GM12892 (cell line): ENCODE measurements at regions not wholly inside any gene's neighbourhood (a gene's known extent, or its start where the extent isn't known, plus 50 kb on each side); places are given as distances from the start of the nearest gene placed in this dataset.

Source experiments
- POLR2A ChIP-seq: IDR thresholded peaks from 2 replicates; pipeline ENCODE4 v1.6.1; 2011; ENCODE audit warnings: low read depth, low read length, control low read depth
- POLR2AphosphoS5 ChIP-seq: IDR thresholded peaks from 2 replicates; pipeline ENCODE4 v1.6.1; 2011; ENCODE audit warnings: low read depth, low read length, control low read depth

DNA sequence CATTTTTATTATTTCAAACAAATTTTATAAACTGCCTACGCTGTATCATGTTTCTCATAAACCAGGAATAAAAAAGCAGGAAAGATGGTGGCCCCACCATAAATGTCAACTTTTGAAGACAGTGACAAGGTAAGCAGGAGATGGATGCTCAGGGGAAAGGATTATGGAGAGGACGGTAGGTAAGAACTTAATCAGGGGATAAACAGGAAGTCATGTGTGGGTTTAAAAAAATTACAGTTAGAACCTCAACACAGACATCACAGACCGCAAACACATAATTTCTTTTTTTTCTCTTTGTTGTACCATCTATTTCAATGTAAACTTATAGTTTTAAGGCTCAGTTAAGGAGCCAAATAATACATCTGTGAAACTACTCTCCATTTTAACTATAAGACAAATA lies 575.2 kb upstream of the SLC8A1 start:
- TF ChIP-seq POLR2AphosphoS5, result no peak
- TF ChIP-seq POLR2A, result no peak
